B cell (primary cell): ENCODE measurements at regions not wholly inside any gene's neighbourhood (a gene's known extent, or its start where the extent isn't known, plus 50 kb on each side); places are given as distances from the start of the nearest gene placed in this dataset.

Experiments
- CTCF ChIP-seq: fragments of 200-600 bp; IDR thresholded peaks from one replicate; pipeline ENCODE4 v1.8.0; 2022; ENCODE audit warnings: antibody characterized with exemption, mild to moderate bottlenecking
- EZH2 ChIP-seq: IDR thresholded peaks from 2 replicates; pipeline ENCODE4 v1.6.1; 2012; ENCODE audit warnings: borderline replicate concordance, low read depth, mild to moderate bottlenecking, moderate library complexity, low read length; ENCODE audit not compliant: insufficient read depth, poor library complexity, severe bottlenecking

GRCh38 chr3:41029356-41029755, 169.9 kb upstream of the CTNNB1 start:
- TF ChIP-seq EZH2 (no peak), CTCF (no peak)
